ENCODE measurements at regions not wholly inside any gene's neighbourhood (a gene's known extent, or its start where the extent isn't known, plus 50 kb on each side); places are given as distances from the start of the nearest gene placed in this dataset.

- TF ChIP-seq CTCF (IDR thresholded peaks at IDR 0.05; ENCODE audit: control extremely low read depth, extremely low read depth, low read depth, missing control alignments), result no peak
- no peak for DNase-seq (ENCODE audit: extremely low spot score)
- ChIA-PET POLR2A (no interaction called here), CTCF (interaction anchor here (1.3 kb wide), 1 partner anchor 85 kb away, joined by 3 read pairs; no protein-coding TSS in a partner anchor)
Observed at GRCh38 chr2:148594216-148594615, 50.3 kb upstream of the EPC2 start.

Data from GM10248 (cell line).